ENCODE measurements at regions not wholly inside any gene's neighbourhood (a gene's known extent, or its start where the extent isn't known, plus 50 kb on each side); places are given as distances from the start of the nearest gene placed in this dataset.

DNA sequence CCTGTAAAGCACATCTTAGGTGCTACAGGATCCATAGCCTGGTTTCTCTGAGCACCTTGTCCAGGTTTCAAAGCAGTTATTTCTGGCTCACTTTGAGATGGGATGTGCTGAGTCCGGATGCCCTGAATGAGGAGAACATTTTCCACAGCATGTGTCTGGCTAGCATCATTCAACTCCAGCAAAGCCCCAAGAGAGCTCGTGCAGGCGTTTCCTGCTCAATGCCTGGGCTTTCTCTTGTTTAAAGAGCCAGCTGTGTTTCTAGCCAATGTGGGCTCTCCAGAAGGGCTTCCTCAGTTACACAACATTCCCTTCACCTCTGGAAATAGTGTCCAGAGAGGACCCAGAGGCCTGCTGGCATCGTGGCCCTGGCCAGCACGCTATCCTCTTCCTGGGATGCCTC lies 411.7 kb downstream of the DMAC1 start:
- DNase-seq = no peak

- no peak for DNase-seq
These were observed 417.3 kb downstream of the DMAC1 start for GRCh38 chr9:7382304-7382703.

DNA sequence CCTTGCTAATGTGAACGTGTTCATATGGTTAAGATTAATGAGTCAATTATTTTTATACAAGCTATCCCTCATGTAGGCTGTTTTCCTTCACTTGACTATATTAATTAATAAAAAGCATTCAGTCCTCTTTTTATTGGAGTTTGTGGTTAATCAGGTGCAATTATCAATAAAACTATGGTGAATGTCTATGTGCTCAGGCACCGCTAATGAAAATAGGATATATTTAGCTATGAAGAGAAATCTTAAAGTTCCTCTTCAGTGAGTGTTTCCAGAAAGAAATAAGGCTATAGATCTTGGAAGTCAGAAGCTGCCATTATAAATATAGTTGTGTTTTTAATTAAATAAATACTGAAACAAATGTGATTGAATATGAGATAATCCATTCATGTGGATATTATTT lies 422.1 kb downstream of the DMAC1 start:
- no peak for DNase-seq

GRCh38 chr9:7376833-7377232 lies 422.7 kb downstream of the DMAC1 start:
- no peak for DNase-seq

DNA sequence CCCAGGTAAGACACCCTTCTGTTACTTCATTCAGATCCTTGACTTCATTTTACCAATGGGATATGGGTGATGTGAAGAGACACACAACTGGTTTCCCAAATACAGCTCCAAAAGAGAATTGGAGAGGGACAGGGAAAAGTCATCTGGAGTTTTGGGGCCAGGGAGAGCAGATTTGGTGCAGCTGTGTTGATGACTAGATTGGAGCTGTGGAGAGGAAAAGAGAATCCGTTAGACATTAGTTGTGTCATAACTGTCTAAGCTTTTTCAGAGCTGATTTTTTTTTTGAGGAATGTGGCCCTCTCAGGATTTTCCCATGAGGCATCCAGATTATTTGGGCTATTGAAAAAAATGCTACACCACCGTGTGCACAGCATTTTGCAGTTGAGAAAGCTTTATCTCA lies 423.4 kb downstream of the DMAC1 start:
- no peak for DNase-seq

- DNase-seq = peak; percentile 12
These were observed 424.5 kb downstream of the DMAC1 start for GRCh38 chr9:7375013-7375511.

GRCh38 chr9:7370988-7371387 lies 428.6 kb downstream of the DMAC1 start:
- no peak for DNase-seq

DNA sequence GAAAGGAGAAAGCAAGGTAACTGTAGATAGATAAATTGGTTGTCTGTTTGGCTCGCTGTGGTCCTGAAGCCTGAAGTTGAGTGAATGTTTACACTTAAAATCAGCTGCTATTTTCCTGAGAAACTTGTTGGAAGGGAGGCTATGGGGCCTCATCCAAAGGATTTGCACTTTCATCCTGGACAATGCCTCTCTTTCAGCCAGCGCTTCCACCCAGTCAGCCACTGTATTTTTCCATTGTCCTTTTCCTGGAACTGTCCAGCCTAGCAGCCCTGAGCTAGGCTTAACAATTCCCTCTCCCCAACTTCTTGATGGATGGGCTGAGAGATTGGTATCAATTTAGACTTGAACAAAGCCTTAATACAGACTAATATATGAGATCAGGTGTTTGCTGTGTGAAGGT lies 429.2 kb downstream of the DMAC1 start:
- DNase-seq = no peak

DNA sequence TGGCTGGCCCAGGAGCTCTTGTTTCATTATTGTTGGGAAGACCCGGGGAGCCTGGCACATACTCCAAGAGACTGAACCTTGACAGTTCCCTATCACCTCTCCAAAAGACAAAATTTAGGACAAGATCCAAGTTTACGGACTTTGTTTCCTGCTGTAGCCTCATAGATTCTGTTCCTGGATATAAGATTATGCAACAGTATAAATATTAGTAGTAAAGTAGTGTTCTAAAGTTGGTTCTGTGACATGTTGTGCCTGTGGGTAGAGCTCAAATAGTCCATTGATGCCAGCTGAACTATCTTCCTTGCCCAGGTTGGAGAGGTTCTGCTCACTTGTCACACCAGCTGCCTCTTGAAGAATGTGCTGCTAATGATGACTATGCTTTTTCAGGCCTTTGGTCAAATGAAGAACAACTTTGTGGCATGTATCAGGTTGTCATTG lies 430.2 kb downstream of the DMAC1 start:
- no peak for DNase-seq

DNA sequence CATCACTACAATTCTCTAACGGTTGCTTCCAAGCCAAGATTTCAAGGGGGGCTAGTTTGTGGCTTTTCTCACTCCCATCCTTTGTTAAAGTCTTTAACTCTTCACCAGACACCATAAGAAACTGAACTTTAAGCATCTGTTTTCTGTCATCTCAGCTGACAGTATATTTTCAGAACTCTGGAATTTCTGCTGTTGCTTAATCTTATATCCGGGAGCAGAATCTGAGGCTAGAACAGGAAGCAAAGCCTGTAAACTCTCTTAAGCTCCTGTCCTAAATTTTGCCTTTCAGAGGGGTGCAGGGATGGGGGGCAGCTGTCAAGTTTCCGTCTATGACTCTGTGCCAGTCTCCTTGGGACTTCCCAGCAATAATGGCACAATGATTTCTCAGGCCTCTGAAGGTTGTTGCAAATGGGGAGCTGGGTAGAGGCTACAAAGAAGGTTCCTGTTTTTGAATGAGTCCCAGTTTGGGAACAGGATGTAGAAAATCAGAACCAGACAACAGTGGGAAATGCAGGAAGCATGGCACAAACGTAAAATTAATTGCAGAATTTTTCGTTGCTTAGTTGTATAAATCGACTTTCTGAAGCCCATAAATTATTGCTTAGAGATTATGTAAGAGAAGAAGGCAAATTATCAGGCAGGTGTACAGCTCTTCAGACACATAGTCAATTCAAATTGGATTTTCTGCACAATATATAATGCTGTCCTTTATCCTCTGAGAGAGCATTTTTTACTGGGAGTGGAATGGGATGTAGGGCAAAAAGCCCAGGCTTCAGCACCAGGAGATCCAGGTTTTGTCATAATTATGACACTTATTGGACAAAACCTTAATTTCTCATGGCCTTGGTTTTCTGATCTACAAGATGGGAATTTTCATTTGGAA lies 430.9 kb downstream of the DMAC1 start:
- DNase-seq = no peak

GRCh38 chr9:7367726-7368125 lies 431.9 kb downstream of the DMAC1 start:
- DNase-seq = no peak

DNA sequence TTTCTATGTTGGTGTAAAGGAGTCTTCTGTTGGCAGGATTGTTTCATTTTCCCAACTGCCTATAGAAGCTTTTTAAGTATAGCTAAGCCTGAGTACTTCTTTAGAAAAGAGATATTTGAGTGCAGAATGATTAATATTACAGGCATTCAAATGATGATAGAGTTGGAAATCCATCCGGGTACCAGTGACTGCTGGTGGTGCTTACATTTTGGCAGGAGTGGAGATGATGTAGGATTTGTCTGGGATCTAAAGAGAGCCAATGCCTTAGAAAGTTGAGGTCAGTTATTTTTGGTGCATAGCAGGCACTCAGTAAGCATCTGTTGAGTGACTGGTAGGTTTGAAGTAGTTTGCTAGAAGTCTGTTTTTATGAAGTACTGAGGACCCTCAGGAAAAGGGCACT lies 433.5 kb downstream of the DMAC1 start:
- DNase-seq = no peak

DNA sequence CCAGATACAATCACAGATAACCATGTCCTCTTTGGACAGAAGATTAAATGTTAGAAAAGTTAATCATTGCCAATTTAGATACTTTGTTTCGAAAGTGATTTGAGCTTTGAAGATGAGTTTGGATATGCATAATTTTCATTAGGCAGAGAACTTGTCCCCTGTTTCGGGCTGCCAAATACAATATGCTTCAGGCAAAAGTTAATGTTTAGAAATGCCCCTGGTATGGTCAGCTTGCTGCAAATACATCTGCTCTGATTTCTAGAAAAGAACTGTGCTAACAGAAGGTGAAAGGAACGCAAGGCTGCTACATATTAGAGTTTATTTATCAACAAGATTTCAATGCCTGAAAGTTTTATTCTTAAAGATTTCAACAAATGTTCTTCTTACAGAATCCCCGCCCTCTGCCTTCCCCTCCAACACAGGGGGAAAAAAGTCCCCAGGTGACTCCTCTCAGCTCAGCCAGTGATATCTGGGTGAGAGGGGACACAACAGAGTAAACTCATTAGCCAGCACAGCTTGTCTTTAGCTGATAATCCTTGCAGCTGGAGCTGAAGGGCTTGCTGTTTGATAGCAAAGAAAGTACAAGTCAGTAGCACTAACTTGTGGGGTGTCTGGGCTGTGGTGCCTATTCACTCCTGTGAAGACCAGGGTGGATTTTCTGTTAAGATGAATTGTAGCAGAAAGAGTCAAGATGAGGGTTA lies 435.7 kb downstream of the DMAC1 start:
- DNase-seq = no peak

DNA sequence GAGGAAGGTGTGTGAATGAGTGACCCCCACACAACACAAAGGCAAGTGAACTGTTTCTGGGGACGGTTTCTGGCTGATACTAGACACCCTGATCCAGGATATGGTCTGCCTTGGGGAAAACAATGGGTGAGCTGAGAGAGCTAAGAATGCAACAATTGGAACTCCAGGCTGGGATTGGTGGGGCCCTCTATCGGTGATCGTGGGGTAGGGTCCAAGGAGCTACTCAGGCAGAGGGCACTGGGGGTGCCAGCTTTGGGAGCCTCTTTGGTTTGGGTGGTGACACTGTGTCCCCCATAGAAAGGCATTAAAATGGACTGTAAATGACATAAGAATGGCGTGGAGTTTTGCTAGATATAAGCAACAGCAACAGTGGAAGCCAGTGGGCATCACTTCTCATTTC lies 439.1 kb downstream of the DMAC1 start:
- DNase-seq = no peak

DNA sequence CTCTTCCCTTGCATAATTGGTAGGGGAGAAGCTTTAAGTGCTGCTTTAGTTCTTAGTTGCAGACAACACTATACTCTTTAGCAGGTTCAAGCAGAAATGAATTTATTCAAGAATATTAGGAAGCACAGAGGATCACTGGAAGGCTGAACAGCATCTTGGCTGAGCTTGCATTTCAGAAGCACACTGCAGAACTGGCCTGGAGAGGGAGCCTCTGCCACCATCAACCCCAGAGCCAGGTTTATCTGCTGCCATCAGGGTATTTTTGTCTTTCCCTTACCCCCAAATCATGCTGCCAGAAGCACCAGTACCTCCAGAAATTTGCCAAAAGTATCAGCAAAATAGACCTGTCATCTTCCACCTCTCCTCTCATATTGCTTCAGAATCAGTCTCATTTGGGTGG lies 440.7 kb downstream of the DMAC1 start:
- DNase-seq = no peak

GRCh38 chr9:7354704-7355103 lies 444.9 kb downstream of the DMAC1 start:
- no peak for DNase-seq

DNA sequence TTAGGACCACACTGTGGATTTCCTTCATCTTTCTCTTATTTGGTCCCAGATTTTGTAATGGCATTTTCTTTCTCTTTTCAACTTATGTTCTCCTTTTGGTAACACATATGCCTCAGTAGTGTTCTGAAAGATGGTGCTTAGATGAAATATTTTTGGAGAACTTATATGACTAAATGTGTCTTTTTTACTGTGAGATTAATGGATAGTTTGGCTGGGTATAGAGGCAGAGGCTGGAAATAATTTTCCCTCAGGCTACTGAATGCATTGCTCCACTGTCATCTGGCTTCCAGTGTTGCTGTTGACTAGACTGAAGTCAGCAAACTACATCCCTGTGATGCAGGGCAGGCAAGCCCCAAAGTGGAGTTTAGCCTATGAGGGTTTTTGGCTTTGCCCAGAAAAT lies 450.9 kb downstream of the DMAC1 start:
- DNase-seq = no peak

DNA sequence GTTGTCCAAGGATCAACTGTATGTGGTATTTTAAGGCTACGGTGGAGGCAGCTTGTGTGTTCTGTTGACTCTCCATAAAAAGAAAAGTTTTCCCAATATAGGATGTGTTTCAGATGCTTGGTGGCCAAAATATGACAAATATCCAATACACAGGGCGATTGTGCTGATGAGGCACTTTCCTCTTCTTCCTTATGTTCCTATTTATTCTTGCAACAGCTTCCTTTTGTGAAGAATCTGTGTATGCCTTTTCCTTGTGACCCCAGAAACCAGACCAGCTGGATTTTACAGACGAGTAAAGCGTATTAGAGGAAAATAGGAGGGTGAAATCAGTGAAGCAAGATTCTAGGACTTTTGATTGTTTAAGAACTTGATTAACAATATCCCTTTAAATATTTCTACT lies 452.0 kb downstream of the DMAC1 start:
- no peak for DNase-seq

GRCh38 chr9:7346144-7346543 lies 453.4 kb downstream of the DMAC1 start:
- no peak for DNase-seq

- DNase-seq = no peak
These were observed 456.8 kb downstream of the DMAC1 start for GRCh38 chr9:7342736-7343135.

- DNase-seq = no peak
These were observed 457.3 kb downstream of the DMAC1 start for GRCh38 chr9:7342229-7342628.

DNA sequence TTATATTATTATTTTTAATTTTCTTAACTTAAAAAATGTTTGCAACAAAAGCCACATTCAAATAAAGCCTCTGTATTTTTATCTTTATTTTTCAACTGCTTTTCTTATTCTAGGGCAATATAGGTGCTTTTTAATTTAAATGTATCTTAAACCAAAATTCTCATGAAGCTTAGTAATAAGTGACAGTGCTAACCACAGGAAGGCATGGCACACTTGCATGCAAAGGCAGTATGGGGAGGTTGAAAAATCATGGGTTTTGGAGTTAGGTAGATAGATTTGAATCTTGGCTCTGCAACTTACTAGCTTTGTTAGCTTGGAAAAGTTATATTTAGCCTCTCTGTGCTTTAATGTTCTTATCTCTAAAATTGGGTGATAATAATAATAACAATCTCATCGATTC lies 458.0 kb downstream of the DMAC1 start:
- DNase-seq = no peak

DNA sequence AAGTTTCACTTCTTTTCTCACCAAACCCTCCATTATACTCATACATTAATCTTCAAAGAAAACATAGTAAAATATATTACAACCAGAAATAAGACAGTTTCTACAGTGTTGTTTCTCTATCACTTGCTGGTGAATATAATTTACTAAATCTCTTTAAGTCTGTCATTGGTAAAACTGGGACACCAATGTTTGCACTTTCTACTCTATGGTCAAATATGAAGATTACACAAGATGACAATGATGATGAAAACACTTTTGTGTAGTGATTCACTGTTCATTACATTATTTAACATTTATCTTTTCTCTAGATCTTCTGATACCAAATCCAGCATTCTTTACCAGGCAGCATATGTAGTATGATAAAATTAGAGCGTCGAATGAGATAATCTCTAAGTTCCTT lies 459.1 kb downstream of the DMAC1 start:
- no peak for DNase-seq

- DNase-seq = no peak
These were observed 460.8 kb downstream of the DMAC1 start for GRCh38 chr9:7338586-7339281.
